Nephron (organoid): ENCODE measurements at regions not wholly inside any gene's neighbourhood (a gene's known extent, or its start where the extent isn't known, plus 50 kb on each side); places are given as distances from the start of the nearest gene placed in this dataset.

ENCODE experiments used
- H3K27ac Mint-ChIP-seq, 3 experiments: 2 replicates each; pipeline ENCODE4 v1.8.0; 2020; ENCODE audit warnings: mixed read lengths in 3 of 3, mild to moderate bottlenecking in 2 of 3, moderate library complexity in 1 of 3
- H3K27me3 Mint-ChIP-seq: 2 replicates; pipeline ENCODE4 v1.8.0; 2021; ENCODE audit warnings: low read depth, mild to moderate bottlenecking, moderate library complexity, mixed read lengths
- H3K36me3 Mint-ChIP-seq: 2 replicates; pipeline ENCODE4 v1.8.0; 2020; ENCODE audit warnings: low read depth, mixed read lengths
- H3K4me1 Mint-ChIP-seq: 2 replicates; pipeline ENCODE4 v1.8.0; 2020; ENCODE audit warnings: mixed read lengths
- H3K4me3 Mint-ChIP-seq, 3 experiments: 2 replicates each; pipeline ENCODE4 v1.8.0; 2020; ENCODE audit warnings: mild to moderate bottlenecking in 3 of 3, mixed read lengths in 3 of 3, moderate library complexity in 2 of 3
- H3K9me3 Mint-ChIP-seq: 2 replicates; pipeline ENCODE4 v1.8.0; 2020; ENCODE audit warnings: mixed read lengths
- CTCF ChIP-seq, 3 experiments: fragments of 200-600 bp; sonication (generic); IDR thresholded peaks; one replicate each; pipeline ENCODE4 v1.5.0; 2021; ENCODE audit warnings: antibody characterized with exemption in 3 of 3; ENCODE audit not compliant: unreplicated experiment in 3 of 3

- Mint-ChIP-seq H3K4me3 (no peak overlapping the region), H3K27me3 (peaks cover 6% of the 10 kb centered on the region), H3K36me3 (no peaks in the 10 kb centered on the region), H3K9me3 (peaks cover 3% of the 10 kb centered on the region), H3K4me1 (peaks cover 16% of the 10 kb centered on the region), H3K27ac (no peak overlapping the region)
- no peak for TF ChIP-seq CTCF (IDR thresholded peaks at IDR 0.05; ENCODE audit: unreplicated experiment in 3 of 3)
Observed at GRCh38 chr12:13387101-13387500, 190.6 kb downstream of the EMP1 start.

GRCh38 chr12:13386323-13387039, 190.0 kb downstream of the EMP1 start:
- H3K9me3 Mint-ChIP-seq, result peaks cover 3% of the 10 kb centered on the region
- no peak overlapping the region for H3K4me3 Mint-ChIP-seq
- no peak for TF ChIP-seq CTCF (IDR thresholded peaks at IDR 0.05; ENCODE audit: unreplicated experiment in 3 of 3)
- no peak overlapping the region for H3K27ac Mint-ChIP-seq
- peaks cover 16% of the 10 kb centered on the region for H3K4me1 Mint-ChIP-seq
- no peaks in the 10 kb centered on the region for H3K36me3 Mint-ChIP-seq
- peaks cover 6% of the 10 kb centered on the region for H3K27me3 Mint-ChIP-seq

- Mint-ChIP-seq H3K9me3 (no peaks in the 10 kb centered on the region), H3K27me3 (peaks cover 6% of the 10 kb centered on the region), H3K36me3 (no peaks in the 10 kb centered on the region), H3K4me1 (peaks cover 7% of the 10 kb centered on the region), H3K27ac (no peak overlapping the region), H3K4me3 (no peak overlapping the region)
- TF ChIP-seq CTCF (IDR thresholded peaks at IDR 0.05; ENCODE audit: unreplicated experiment in 3 of 3), result no peak
Observed at GRCh38 chr12:13383379-13383778, 186.9 kb downstream of the EMP1 start.

GRCh38 chr12:13380297-13380696, 183.8 kb downstream of the EMP1 start:
- H3K9me3 Mint-ChIP-seq, result peaks cover 3% of the 10 kb centered on the region
- peaks cover 11% of the 10 kb centered on the region for H3K4me1 Mint-ChIP-seq
- H3K27me3 Mint-ChIP-seq, result no peaks in the 10 kb centered on the region
- H3K27ac Mint-ChIP-seq, result no peak overlapping the region
- no peaks in the 10 kb centered on the region for H3K36me3 Mint-ChIP-seq
- TF ChIP-seq CTCF (IDR thresholded peaks at IDR 0.05; ENCODE audit: unreplicated experiment in 3 of 3), result no peak
- H3K4me3 Mint-ChIP-seq, result no peak overlapping the region

- H3K27me3 Mint-ChIP-seq, result no peaks in the 10 kb centered on the region
- peaks cover 15% of the 10 kb centered on the region for H3K4me1 Mint-ChIP-seq
- no peaks in the 10 kb centered on the region for H3K36me3 Mint-ChIP-seq
- H3K27ac Mint-ChIP-seq, result no peak overlapping the region
- TF ChIP-seq CTCF (IDR thresholded peaks at IDR 0.05; ENCODE audit: unreplicated experiment in 3 of 3), result no peak
- H3K9me3 Mint-ChIP-seq, result peaks cover 3% of the 10 kb centered on the region
- H3K4me3 Mint-ChIP-seq, result no peak overlapping the region
Observed at GRCh38 chr12:13379531-13380188, 183.1 kb downstream of the EMP1 start.

- Mint-ChIP-seq H3K27ac (no peak overlapping the region), H3K27me3 (no peaks in the 10 kb centered on the region), H3K36me3 (no peaks in the 10 kb centered on the region), H3K4me3 (no peak overlapping the region), H3K4me1 (peaks cover 33% of the 10 kb centered on the region), H3K9me3 (peaks cover 3% of the 10 kb centered on the region)
- TF ChIP-seq CTCF (IDR thresholded peaks at IDR 0.05; ENCODE audit: unreplicated experiment in 3 of 3), result no peak
Observed at GRCh38 chr12:13377698-13378097, 181.2 kb downstream of the EMP1 start.
